Caki2 (cell line): ENCODE measurements at regions not wholly inside any gene's neighbourhood (a gene's known extent, or its start where the extent isn't known, plus 50 kb on each side); places are given as distances from the start of the nearest gene placed in this dataset.
"Not testable (repeated sequence)": the region's sequence is repeated elsewhere in the genome, so short reads cannot be mapped to it uniquely, and the experiment has no call there.

ENCODE experiments used
- DNase-seq: peaks from one replicate; pipeline ENCODE4 v3.0.0-alpha.2; 2015; ENCODE audit warnings: low read depth
- in situ Hi-C: cut with HindIII; loops from 2 replicates; pipeline ENCODE4 v1.10.0; 2016; ENCODE audit warnings: low sequenced_read_pairs, low pct_unique_long_range_greater_than_20kb, mixed read lengths

DNA sequence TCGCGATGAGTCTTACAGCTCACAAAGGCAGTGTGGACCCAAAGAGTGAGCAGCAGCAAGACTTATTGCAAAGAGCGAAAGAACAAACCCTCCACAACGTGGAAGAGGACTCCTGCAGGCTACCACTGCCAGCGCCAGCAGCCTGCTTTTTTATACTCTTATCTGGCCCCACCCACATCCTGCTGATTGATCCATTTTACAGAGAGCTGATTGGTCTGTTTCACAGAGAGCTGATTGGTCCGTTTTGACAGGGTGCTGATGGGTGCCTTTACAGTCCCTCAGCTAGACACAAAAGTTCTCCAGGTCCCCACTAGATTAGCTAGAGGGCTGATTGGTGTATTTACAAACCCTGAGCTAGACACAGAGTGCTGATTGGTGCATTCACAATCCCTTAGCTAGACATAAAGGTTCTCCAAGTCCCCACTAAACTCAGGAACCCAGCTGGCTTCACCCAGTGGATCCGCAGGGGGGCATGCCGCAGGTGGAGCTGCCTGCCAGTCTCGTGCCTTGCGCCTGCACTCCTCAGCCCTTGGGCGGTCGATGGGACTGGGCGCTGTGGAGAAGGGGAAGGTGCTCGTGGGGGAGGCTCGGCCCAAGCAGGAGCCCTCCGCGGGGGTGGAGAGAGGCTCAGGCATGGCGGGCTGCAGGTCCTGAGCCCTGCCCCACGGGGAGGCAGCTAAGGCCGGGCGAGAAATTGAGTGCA, 75.7 kb downstream of the QDPR start:
- in situ Hi-C loops, DNase-seq: not testable (repeated sequence)

DNA sequence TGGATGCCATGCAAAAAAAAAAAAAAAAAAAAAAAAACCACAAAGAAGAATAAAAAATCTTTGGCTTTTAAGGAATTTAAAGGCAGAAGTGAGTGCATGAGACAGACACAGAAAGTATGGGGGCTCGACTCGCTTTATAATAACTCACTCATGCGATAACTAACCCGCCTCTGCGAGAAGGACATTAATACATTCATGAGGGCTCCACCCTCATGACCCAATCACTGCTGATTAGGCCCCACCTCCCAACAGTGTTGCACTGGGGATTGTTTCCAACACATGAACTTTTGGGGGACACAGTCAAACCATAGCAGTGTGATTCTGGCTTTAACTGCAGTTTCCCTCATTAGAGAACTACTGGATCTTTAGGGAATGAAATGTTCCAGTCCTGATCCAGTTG, 78.1 kb downstream of the QDPR start:
- no peak for DNase-seq
- in situ Hi-C loops = no loop called here

DNA sequence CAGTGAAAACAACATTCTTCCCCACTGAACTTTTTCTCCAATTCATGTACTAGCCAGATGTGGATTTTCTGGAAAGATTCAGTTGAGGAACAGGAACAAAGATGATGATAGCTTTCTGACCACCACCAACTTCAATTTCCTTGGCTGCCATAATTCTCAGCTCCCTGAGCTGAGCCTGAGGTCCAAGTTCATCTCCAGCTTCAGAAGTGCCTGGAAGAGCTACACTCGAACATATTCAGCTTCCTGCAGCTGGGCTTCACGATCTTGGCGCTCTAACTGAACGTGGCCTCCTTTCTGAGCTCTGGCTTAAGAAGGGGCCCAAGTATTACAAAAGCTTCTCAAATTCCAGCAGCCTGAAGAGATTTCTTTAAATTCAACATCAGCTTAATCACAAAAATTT, 83.9 kb downstream of the QDPR start:
- in situ Hi-C loops = no loop called here
- no peak for DNase-seq

DNA sequence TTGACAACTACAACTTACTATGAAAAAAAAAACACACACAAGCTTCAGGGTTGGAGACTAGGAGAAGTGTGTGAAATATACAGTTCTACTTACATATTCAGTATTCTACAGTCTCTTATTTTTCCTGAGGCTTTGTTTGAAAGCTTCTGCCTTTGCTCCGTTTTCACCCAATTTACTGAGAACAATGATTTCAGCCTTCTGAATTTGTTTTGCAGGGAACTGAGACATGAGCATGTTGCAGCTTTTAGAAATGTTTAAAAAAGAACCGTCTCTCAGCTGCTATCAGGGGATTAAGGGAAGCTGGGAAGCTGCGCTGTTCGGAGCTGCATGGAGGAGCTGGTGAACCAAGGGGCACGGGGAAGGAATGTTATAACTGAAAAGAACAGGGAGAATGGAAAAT, 85.7 kb downstream of the QDPR start:
- in situ Hi-C loops = no loop called here
- no peak for DNase-seq

- in situ Hi-C loops = no loop called here
- no peak for DNase-seq
These were observed 93.9 kb downstream of the QDPR start for GRCh38 chr4:17418010-17418409.

GRCh38 chr4:17414392-17414791, 97.5 kb downstream of the QDPR start:
- in situ Hi-C loops = no loop called here

GRCh38 chr4:17400686-17401085, 111.2 kb downstream of the QDPR start:
- in situ Hi-C loops = no loop called here
- DNase-seq = no peak

More at GRCh38 chr4:17414392-17414791, 97.5 kb downstream of the QDPR start:
- DNase-seq = no peak

DNA sequence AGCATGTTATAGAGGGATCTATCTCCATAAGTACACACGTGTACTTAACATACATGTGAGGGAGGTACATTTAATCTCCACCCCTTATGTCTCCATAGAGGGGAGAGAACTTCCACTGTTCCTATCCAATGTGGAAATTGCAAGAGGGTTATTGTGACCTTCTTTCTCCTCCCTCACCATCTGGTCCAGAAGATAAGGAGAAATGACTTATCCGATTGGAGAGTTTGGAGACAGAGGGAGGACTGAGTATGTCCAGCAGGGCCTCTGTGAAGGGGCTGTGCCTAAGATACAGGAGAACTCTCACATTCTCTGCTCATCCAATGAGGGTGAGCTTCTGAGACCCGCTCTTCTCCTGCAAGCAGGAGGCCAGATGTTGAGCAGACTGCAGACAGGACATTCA, 113.1 kb downstream of the QDPR start:
- in situ Hi-C loops = no loop called here
- DNase-seq = no peak

- no peak for DNase-seq
- in situ Hi-C loops = no loop called here
These were observed 113.9 kb downstream of the QDPR start for GRCh38 chr4:17398035-17398434.

DNA sequence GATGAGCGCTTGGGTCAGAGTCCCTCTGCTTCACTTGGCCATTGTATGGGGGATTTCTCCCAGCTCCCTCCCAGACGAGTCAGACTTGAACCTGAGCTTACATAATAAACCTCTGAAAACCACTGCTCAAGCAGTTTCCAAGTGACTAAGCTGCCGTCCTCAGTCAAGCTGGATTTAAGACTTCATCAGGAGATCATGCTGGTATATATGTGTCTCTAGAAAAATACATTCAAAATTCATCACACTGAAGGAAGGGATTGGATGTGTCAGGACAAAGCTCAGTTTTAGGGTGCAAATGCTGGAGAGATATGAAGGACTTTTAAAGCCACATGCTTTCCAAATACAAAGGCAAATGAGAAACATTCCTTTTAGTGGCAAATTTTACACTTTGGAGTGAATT, 114.3 kb downstream of the QDPR start:
- no peak for DNase-seq
- in situ Hi-C loops = no loop called here

- peak; percentile 1 for DNase-seq
- in situ Hi-C loops = no loop called here
These were observed 126.5 kb downstream of the QDPR start for GRCh38 chr4:17385403-17385802.

GRCh38 chr4:17380347-17380746, 131.5 kb downstream of the QDPR start:
- no peak for DNase-seq
- in situ Hi-C loops = no loop called here

DNA sequence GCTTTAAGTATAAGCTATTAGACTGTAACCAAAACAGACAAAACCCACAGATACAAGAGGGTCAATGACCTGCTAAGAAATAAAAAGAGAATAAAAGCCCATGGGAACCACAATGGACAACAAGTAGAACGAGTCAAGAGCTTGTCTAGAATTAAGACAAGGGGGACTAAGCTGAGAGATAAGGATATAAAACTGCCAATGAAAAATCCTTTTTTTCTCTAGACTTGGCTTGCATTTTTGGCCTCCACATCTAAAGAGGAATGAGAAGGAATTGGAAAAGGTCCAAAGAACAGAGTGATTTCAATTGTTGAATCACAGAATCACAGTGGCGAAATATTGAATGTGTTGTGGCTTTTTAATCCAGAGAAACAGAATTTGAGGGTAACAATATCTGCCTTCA, 135.7 kb downstream of the QDPR start:
- no peak for DNase-seq
- in situ Hi-C loops = no loop called here

- DNase-seq = no peak
- in situ Hi-C loops = no loop called here
These were observed 138.2 kb downstream of the QDPR start for GRCh38 chr4:17373666-17374065.

DNA sequence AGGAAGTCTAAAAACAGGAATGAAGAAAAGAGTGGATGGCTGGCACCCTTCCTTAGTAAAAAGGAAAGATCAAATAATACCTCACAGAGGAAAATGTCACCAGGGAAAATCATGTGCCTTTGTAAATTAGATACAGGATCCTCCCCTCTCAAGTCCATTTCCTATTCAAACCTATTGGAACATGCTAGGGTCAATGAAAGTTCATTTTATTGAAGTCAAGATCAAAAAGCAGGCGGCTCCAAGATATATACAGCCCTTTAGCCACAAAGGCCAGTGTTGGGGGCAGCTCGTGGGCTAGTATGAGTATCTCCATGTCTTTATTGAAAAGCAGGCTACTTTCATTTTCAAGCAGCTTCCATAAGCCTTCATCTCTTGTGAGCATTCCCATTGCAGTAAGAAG, 141.1 kb downstream of the QDPR start:
- in situ Hi-C loops = no loop called here

DNA sequence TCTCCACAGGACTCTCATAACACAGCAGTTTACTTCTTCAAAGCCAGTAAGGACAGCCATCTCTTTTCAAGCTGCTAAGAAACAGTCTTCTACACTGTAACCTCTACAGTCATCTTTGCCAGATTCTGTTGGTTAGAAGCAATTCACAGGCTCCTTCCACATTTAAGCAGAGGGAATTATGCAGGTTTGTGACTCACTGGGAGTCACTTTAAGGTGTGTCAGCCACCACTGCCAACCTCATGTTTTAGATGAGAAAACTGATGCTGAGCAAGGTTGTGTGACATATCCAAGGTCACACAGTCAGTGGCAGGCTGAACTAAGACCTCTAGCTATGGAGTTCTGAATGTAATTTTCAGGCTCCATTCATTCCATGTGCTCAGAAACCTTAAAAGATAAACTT, 143.5 kb downstream of the QDPR start:
- no peak for DNase-seq
- in situ Hi-C loops = no loop called here

More for the DNA sequence above, 141.1 kb downstream of the QDPR start:
- no peak for DNase-seq

DNA sequence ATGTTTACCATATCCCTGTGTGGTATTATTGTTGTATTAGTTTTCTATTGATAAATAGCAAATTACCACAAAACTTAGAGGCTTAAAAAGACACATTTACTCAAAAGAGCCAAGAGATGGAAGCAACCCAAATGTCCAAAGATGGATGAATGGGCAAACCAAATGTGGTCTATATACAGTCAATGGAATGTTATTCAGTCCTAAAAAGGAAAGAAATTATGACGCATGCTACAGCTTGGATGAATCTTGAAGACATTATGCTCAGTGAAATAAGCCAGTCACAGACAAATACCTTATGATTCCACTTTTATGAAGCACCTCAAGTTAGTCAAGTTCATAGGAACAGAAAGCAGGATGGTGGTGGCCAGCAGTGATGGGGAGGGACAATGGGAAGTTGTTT, 144.7 kb downstream of the QDPR start:
- in situ Hi-C loops = no loop called here
- no peak for DNase-seq

GRCh38 chr4:17366496-17366895, 145.4 kb downstream of the QDPR start:
- in situ Hi-C loops = no loop called here
- DNase-seq = no peak

- DNase-seq = no peak
- in situ Hi-C loops = no loop called here
These were observed 149.5 kb downstream of the QDPR start for GRCh38 chr4:17362430-17362829.

DNA sequence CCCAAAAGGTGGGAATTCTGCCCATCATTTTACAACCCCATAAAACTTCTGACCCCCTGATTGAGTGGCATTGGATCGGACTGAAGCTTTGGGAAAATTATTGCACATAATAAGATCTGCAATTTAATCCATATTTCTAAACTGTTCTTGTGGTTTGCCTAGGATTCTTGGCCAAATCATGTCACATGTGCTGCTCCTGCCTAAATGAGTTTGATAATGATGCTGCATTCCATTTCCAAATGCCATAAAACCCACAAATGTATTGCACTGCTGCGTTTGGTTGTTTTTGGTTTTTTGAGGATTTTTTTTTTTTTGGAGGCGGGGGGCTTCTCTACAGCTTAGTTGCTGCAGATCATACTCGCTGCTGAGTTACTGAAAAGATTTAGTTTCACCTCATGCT, 153.6 kb downstream of the QDPR start:
- in situ Hi-C loops = no loop called here
- no peak for DNase-seq

DNA sequence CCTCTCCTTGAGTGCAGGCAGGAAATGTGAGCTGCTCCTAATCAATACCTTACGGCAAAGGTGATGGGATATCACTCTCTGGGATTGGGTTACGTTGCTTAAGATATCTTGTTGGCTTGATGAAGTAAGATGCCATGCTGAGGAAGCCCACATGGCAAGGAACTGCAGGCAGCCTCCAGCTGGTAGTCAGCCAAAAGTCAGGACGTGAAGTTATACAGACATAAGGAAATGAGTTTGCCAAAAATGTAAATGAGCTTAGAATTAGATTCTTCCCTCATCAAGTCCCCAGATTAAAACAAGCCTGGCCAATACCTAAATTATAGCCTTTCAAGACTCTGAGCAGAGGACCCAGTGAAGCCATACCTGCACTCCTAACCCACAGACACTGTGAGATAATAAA, 155.0 kb downstream of the QDPR start:
- DNase-seq = no peak
- in situ Hi-C loops = no loop called here
